ENCODE measurements at regions not wholly inside any gene's neighbourhood (a gene's known extent, or its start where the extent isn't known, plus 50 kb on each side); places are given as distances from the start of the nearest gene placed in this dataset.

GRCh38 chr13:62324842-62325241 lies 909.2 kb upstream of the PCDH20 start:
- H2AFZ ChIP-seq (ENCODE audit: low read depth, low read length, severe bottlenecking) = no peak overlapping the region
- H3K4me3 ChIP-seq (ENCODE audit: insufficient read depth, low read length, poor library complexity, severe bottlenecking) = no peak overlapping the region
- no peak overlapping the region for H3K27ac ChIP-seq (ENCODE audit: low read depth, low read length)
- no peaks in the 10 kb centered on the region for H3F3A ChIP-seq (ENCODE audit: insufficient read depth)
- no peak for TF ChIP-seq CTCF (IDR thresholded peaks at IDR 0.05; ENCODE audit: insufficient read depth, low read length, poor library complexity, severe bottlenecking)
- no peak for TF ChIP-seq EZH2phosphoT487 (conservative IDR thresholded peaks at IDR 0.05; ENCODE audit: low read length)
- H3K36me3 ChIP-seq (ENCODE audit: low read length) = no peaks in the 10 kb centered on the region
- H3K4me2 ChIP-seq (ENCODE audit: low read depth, low read length, poor library complexity, severe bottlenecking) = no peak overlapping the region
- no peaks in the 10 kb centered on the region for H3K9me3 ChIP-seq (ENCODE audit: insufficient read depth, low read length)
- no peak overlapping the region for H3K9ac ChIP-seq (ENCODE audit: low read length)
- H3K9me2 ChIP-seq (replicated peaks; ENCODE audit: insufficient read depth, low read length) = no peaks in the 10 kb centered on the region
- no peaks in the 10 kb centered on the region for H4K20me1 ChIP-seq (ENCODE audit: low read depth, low read length)
- no peaks in the 10 kb centered on the region for H3K27me3 ChIP-seq (ENCODE audit: low read length)
- no peaks in the 10 kb centered on the region for H3K79me2 ChIP-seq (ENCODE audit: insufficient read depth, low read length)

- Histone ChIP-seq H3K4me3 (ENCODE audit: insufficient read depth, low read length, poor library complexity, severe bottlenecking) (no peak overlapping the region), H3K9me3 (ENCODE audit: insufficient read depth, low read length) (no peaks in the 10 kb centered on the region), H2AFZ (ENCODE audit: low read depth, low read length, severe bottlenecking) (peak overlapping the region; percentile 80), H3K79me2 (ENCODE audit: insufficient read depth, low read length) (no peaks in the 10 kb centered on the region), H4K20me1 (ENCODE audit: low read depth, low read length) (no peaks in the 10 kb centered on the region), H3K27ac (ENCODE audit: low read depth, low read length) (no peak overlapping the region), H3K27me3 (ENCODE audit: low read length) (no peaks in the 10 kb centered on the region), H3F3A (ENCODE audit: insufficient read depth) (peaks cover 9% of the 10 kb centered on the region; the same call in 1 of the 2 replicates), H3K36me3 (ENCODE audit: low read length) (no peaks in the 10 kb centered on the region), H3K4me2 (ENCODE audit: low read depth, low read length, poor library complexity, severe bottlenecking) (no peak overlapping the region), H3K9me2 (replicated peaks; ENCODE audit: insufficient read depth, low read length) (no peaks in the 10 kb centered on the region), H3K9ac (ENCODE audit: low read length) (0 out of 2 replicates have a peak overlapping the region, but pooled peaks have one; percentile 7)
- no peak for TF ChIP-seq EZH2phosphoT487 (conservative IDR thresholded peaks at IDR 0.05; ENCODE audit: low read length)
- no peak for TF ChIP-seq CTCF (IDR thresholded peaks at IDR 0.05; ENCODE audit: insufficient read depth, low read length, poor library complexity, severe bottlenecking)
Observed at GRCh38 chr13:62321895-62322294, 906.2 kb upstream of the PCDH20 start.

GRCh38 chr13:62321139-62321538 lies 905.5 kb upstream of the PCDH20 start:
- no peaks in the 10 kb centered on the region for H3K9me2 ChIP-seq (replicated peaks; ENCODE audit: insufficient read depth, low read length)
- no peak overlapping the region for H3K4me3 ChIP-seq (ENCODE audit: insufficient read depth, low read length, poor library complexity, severe bottlenecking)
- H3K27me3 ChIP-seq (ENCODE audit: low read length) = no peaks in the 10 kb centered on the region
- 0 out of 2 replicates have a peak overlapping the region, but pooled peaks have one; percentile 7 for H3K9ac ChIP-seq (ENCODE audit: low read length)
- TF ChIP-seq EZH2phosphoT487 (conservative IDR thresholded peaks at IDR 0.05; ENCODE audit: low read length) (no peak), CTCF (IDR thresholded peaks at IDR 0.05; ENCODE audit: insufficient read depth, low read length, poor library complexity, severe bottlenecking) (no peak)
- H3F3A ChIP-seq (ENCODE audit: insufficient read depth) = peaks cover 9% of the 10 kb centered on the region; the same call in 1 of the 2 replicates
- peak overlapping the region; percentile 48 for H3K4me2 ChIP-seq (ENCODE audit: low read depth, low read length, poor library complexity, severe bottlenecking)
- H3K36me3 ChIP-seq (ENCODE audit: low read length) = no peaks in the 10 kb centered on the region
- H3K27ac ChIP-seq (ENCODE audit: low read depth, low read length) = no peak overlapping the region
- no peaks in the 10 kb centered on the region for H3K9me3 ChIP-seq (ENCODE audit: insufficient read depth, low read length)
- H4K20me1 ChIP-seq (ENCODE audit: low read depth, low read length) = no peaks in the 10 kb centered on the region
- H2AFZ ChIP-seq (ENCODE audit: low read depth, low read length, severe bottlenecking) = peak overlapping the region; percentile 80
- H3K79me2 ChIP-seq (ENCODE audit: insufficient read depth, low read length) = no peaks in the 10 kb centered on the region

Measured in SU-DHL-6 (cell line).